ENCODE measurements at regions not wholly inside any gene's neighbourhood (a gene's known extent, or its start where the extent isn't known, plus 50 kb on each side); places are given as distances from the start of the nearest gene placed in this dataset.

DNA sequence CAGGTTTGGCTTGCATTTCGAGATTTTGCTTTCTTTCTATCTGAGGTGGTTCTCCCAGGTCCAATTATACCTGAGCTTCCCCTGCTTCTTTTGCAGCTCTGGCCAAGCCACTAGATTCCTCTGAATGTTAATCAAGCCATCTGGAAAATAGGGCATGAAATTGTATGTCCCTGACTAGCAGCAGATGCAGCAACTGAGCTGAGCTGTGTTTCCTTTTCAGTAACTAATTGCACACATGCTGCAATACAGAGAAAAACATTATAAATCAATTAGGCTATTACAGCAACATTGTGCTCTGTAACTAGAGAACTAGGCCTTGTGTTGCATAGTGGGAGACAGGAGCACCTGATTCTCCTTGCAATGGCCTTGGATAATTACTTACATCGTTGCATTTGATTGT, 408.3 kb downstream of the ETS1 start:
- TF ChIP-seq, protein P1, sequence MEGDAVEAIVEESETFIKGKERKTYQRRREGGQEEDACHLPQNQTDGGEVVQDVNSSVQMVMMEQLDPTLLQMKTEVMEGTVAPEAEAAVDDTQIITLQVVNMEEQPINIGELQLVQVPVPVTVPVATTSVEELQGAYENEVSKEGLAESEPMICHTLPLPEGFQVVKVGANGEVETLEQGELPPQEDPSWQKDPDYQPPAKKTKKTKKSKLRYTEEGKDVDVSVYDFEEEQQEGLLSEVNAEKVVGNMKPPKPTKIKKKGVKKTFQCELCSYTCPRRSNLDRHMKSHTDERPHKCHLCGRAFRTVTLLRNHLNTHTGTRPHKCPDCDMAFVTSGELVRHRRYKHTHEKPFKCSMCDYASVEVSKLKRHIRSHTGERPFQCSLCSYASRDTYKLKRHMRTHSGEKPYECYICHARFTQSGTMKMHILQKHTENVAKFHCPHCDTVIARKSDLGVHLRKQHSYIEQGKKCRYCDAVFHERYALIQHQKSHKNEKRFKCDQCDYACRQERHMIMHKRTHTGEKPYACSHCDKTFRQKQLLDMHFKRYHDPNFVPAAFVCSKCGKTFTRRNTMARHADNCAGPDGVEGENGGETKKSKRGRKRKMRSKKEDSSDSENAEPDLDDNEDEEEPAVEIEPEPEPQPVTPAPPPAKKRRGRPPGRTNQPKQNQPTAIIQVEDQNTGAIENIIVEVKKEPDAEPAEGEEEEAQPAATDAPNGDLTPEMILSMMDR (IDR thresholded peaks at IDR 0.05; ENCODE audit: extremely low read depth in 1 of 2, insufficient read depth in 1 of 2, low read depth in 1 of 2, low read length in 2 of 2) = no peak
- TF ChIP-seq, protein P2, sequence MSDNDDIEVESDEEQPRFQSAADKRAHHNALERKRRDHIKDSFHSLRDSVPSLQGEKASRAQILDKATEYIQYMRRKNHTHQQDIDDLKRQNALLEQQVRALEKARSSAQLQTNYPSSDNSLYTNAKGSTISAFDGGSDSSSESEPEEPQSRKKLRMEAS (IDR thresholded peaks at IDR 0.05; ENCODE audit: insufficient read depth, insufficient read length) = no peak
- TF ChIP-seq EZH2 (IDR thresholded peaks at IDR 0.05; ENCODE audit: borderline replicate concordance, low read depth, low read length, severe bottlenecking) (no peak), POLR2AphosphoS5 (IDR thresholded peaks at IDR 0.05; ENCODE audit: insufficient read depth, low read depth, low read length) (no peak)

All from endothelial cell of umbilical vein (primary cell).